Prostate gland (tissue), 2 donors: ENCODE measurements at regions not wholly inside any gene's neighbourhood (a gene's known extent, or its start where the extent isn't known, plus 50 kb on each side); places are given as distances from the start of the nearest gene placed in this dataset.
A peak's percentile ranks its signal among the peaks of the same experiment; 100 is the strongest.

Source experiments
- DNase-seq: peaks from one replicate; pipeline ENCODE4 v3.0.0-alpha.2; 2019; ENCODE audit warnings: low spot score
- H3K27ac ChIP-seq, 2 donors: fragments of 200-600 bp; sonication (generic); 2 replicates each; pipeline ENCODE4 v1.5.1; 2017 to 2019
- H3K27me3 ChIP-seq: fragments of 200-600 bp; sonication (generic); replicated peaks from 2 replicates; pipeline ENCODE4 v1.5.1; 2019; ENCODE audit not compliant: insufficient read depth
- H3K36me3 ChIP-seq, 2 donors: fragments of 200-600 bp; sonication (generic); 1 replicate in 1 of 2; 2 replicates in 1 of 2; pipeline versions ENCODE4 v1.5.1 to v1.8.1; 2017 to 2019
- H3K4me1 ChIP-seq: fragments of 200-600 bp; sonication (generic); replicated peaks from 2 replicates; pipeline ENCODE4 v1.5.1; 2019
- H3K4me3 ChIP-seq, 2 donors: fragments of 200-600 bp; sonication (generic); 2 replicates each; pipeline ENCODE4 v1.5.1; 2017 to 2019
- H3K9me3 ChIP-seq: fragments of 200-600 bp; sonication (generic); 2 replicates; pipeline ENCODE4 v1.5.1; 2017
- POLR2A ChIP-seq: fragments of 450-650 bp; IDR thresholded peaks from one replicate; pipeline ENCODE4 v1.6.1; 2016; ENCODE audit warnings: antibody characterized with exemption, mild to moderate bottlenecking
- POLR2AphosphoS5 ChIP-seq: sonication (generic); formaldehyde crosslinking; IDR thresholded peaks from one replicate; pipeline ENCODE4 v1.6.1; 2017; ENCODE audit warnings: antibody characterized with exemption
- WGBS: methylation state at CpG from one replicate; pipeline ENCODE4 v1.1.5; 2018; 5-methylcytosine and 5-hydroxymethylcytosine counted together
- intact Hi-C: fragments of 100-400 bp; cut with DNase I; formaldehyde crosslinking; loops from one replicate; pipeline ENCODE4 v1.14.2; 2022
- TF ChIP-seq, protein P1 (sequence below), 4 experiments: fragments of 200-600 bp in 2 of 4; fragments of 450-650 bp in 2 of 4; sonication (generic) in 2 of 4; IDR thresholded peaks; 1 replicate in 3 of 4; 2 replicates in 1 of 4; pipeline ENCODE4 v1.5.1; 2016 to 2019; ENCODE audit warnings: antibody characterized with exemption in 4 of 4, mild to moderate bottlenecking in 2 of 4, moderate library complexity in 2 of 4

DNA sequence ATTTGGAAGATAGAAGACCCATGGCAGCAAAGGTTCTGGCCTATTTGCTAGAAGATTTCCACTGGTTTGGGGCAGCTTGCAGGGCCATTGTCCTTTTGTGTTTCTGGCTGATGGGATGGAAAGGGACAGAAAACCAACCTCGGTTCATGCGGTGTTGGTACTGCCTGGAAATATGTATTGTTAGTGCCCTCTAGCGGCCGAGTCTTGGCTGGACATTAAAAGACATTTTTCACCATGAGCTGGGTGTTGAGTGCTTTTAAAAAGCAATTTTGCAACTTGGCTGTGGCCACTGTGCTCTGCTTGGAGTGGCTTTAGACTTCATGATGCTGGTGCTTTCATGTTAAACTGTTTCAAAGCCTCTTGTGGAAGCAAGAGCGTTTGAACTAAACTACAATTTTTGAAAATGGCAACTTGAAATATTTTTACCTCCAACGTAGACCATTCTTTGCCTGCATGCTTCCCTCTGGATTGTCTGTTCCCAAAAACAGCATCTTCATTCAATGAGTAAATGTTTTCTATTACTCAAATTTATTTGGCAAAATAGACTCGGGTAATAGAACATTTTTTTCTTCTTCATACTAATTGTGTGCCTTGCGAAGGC, 102.7 kb upstream of the TBX5 start:
- WGBS = 34% methylated on average over 8 of the region's 8 CpGs
- Histone ChIP-seq H3K9me3 (no peaks in the 10 kb centered on the region), H3K36me3 (no peaks in the 10 kb centered on the region), H3K4me1 (no peaks in the 10 kb centered on the region), H3K27ac (no peak overlapping the region), H3K27me3 (peaks cover 3% of the 10 kb centered on the region), H3K4me3 (no peak overlapping the region)
- TF ChIP-seq POLR2A (no peak), POLR2AphosphoS5 (no peak)
- TF ChIP-seq, protein P1, sequence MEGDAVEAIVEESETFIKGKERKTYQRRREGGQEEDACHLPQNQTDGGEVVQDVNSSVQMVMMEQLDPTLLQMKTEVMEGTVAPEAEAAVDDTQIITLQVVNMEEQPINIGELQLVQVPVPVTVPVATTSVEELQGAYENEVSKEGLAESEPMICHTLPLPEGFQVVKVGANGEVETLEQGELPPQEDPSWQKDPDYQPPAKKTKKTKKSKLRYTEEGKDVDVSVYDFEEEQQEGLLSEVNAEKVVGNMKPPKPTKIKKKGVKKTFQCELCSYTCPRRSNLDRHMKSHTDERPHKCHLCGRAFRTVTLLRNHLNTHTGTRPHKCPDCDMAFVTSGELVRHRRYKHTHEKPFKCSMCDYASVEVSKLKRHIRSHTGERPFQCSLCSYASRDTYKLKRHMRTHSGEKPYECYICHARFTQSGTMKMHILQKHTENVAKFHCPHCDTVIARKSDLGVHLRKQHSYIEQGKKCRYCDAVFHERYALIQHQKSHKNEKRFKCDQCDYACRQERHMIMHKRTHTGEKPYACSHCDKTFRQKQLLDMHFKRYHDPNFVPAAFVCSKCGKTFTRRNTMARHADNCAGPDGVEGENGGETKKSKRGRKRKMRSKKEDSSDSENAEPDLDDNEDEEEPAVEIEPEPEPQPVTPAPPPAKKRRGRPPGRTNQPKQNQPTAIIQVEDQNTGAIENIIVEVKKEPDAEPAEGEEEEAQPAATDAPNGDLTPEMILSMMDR (IDR thresholded peaks at IDR 0.05) = peak in 3 of 4 experiments; percentile 65 to 73 (median 68)
- DNase-seq = peak; percentile 77
- intact Hi-C loops = loop anchor here (1.0 to 5.0 kb wide), 3 partner anchors 342 to 541 kb away; partner anchors contain the start of gene RBM19

DNA sequence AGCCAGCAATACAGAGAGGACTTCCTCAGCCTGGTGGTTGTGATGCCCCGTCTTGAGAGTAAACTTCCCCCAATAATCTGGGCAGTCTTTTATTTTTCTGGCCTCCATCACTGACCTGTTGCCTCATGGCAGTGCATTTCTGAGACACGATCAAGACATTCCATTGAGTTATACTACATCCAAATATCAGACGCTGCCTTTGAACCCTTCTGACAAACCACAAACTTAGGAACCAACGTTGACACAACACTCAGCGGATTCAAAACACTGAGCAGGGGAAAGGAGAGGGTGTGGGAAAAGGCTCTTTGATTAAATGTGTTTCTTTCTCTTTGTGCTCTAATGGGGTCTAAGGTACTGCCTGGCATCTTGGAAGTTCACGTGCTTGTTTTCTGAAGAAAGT, 100.7 kb upstream of the TBX5 start:
- WGBS = 58% methylated on average over 6 of the region's 6 CpGs
- DNase-seq = no peak
- Histone ChIP-seq H3K4me1 (no peaks in the 10 kb centered on the region), H3K27ac (no peak overlapping the region), H3K4me3 (no peak overlapping the region), H3K9me3 (no peaks in the 10 kb centered on the region), H3K27me3 (peaks cover 5% of the 10 kb centered on the region), H3K36me3 (no peaks in the 10 kb centered on the region)
- intact Hi-C loops = loop anchor here (5.0 kb wide), 2 partner anchors 524 to 539 kb away; partner anchors contain the start of gene RBM19
- TF ChIP-seq, protein P1 (IDR thresholded peaks at IDR 0.05) = no peak

DNA sequence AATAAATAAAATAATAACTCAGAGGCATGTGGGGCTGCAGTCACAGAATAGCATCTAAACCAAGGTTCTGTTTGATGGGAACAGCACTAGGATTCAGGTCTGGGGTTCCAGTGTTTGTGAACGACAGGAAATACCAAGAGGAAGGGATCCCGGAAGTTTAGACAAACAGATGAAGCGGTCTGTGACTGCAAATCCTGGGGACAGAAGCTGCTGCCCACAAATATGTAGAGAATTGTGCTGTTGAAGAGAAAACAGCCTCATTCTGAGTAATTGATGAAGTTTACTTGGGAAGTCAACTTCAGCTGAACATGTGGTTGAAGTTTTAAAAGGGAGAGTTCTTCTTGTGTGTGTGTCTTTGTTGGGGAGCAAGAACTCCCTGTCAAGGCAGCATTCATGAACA, 98.4 kb upstream of the TBX5 start:
- intact Hi-C loops = no loop called here
- WGBS = 32% methylated on average over 3 of the region's 3 CpGs
- H3K4me1 ChIP-seq = no peaks in the 10 kb centered on the region
- H3K4me3 ChIP-seq = no peak overlapping the region
- H3K9me3 ChIP-seq = no peaks in the 10 kb centered on the region
- H3K27me3 ChIP-seq = peaks cover 13% of the 10 kb centered on the region
- DNase-seq = no peak
- no peak overlapping the region for H3K27ac ChIP-seq
- H3K36me3 ChIP-seq = no peaks in the 10 kb centered on the region
- no peak for TF ChIP-seq POLR2A
- TF ChIP-seq POLR2AphosphoS5 = no peak
- TF ChIP-seq, protein P1 (IDR thresholded peaks at IDR 0.05) = no peak

DNA sequence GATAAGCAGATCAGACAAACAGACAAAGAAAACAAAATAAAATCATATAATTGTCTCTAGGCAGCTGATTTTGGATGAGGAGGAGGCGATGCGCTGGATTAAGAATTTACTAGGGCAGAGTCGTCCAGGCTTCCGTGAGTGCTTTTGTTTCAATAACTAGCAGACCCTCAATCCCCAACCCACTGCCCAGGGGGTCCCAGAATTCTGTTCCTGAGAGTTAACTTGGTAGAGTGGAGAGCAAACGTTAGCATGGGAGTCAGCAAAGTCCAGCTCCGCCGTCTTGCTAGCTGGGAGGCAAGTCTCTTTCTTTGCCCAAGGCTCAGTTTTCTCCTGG, 95.5 kb upstream of the TBX5 start:
- DNase-seq = no peak
- Histone ChIP-seq H3K27ac (no peak overlapping the region), H3K27me3 (peaks cover 13% of the 10 kb centered on the region), H3K36me3 (no peaks in the 10 kb centered on the region), H3K4me1 (no peaks in the 10 kb centered on the region), H3K4me3 (no peak overlapping the region), H3K9me3 (no peaks in the 10 kb centered on the region)
- WGBS = 7% methylated on average over 7 of the region's 7 CpGs
- TF ChIP-seq POLR2AphosphoS5 (no peak), POLR2A (no peak)
- TF ChIP-seq, protein P1 (IDR thresholded peaks at IDR 0.05) = no peak
- intact Hi-C loops = no loop called here

DNA sequence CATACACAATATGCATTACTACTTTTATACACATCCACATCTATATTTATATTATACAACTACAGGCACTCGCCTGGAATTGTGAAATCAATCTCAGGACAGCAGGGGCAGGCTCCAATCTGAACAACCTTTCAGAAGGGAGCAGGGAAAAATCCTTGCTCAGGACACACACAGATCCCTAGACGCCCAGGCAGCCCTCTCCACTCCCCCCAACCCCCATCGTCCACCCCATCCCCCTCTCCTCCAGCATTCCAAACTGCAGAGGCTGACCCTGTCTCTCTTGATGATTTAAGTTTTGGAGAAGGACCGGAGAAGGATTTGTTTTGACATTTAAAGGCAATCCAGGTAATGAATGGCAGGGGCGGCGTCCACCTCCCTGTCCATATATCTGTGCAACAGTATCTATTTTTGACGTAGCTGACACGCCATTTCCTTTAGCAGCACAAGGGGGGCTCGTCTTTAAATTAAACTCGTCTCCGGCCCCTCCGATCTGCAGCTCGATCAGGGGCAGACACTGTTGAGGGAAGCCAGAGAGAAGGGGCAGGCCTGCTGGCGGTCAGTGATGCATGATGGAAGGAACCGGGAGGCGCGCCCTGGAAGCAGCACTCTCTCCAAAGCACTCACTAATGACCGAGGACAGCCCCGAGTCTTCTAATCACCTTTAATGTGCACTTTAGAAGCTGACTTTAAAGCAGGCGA, 95.0 kb upstream of the TBX5 start:
- no peak overlapping the region for H3K4me3 ChIP-seq
- H3K27me3 ChIP-seq = peaks cover 13% of the 10 kb centered on the region
- no peak overlapping the region for H3K27ac ChIP-seq
- intact Hi-C loops = no loop called here
- no peaks in the 10 kb centered on the region for H3K9me3 ChIP-seq
- no peaks in the 10 kb centered on the region for H3K36me3 ChIP-seq
- H3K4me1 ChIP-seq = no peaks in the 10 kb centered on the region
- 2% methylated on average over 17 of the region's 20 CpGs for WGBS
- TF ChIP-seq POLR2AphosphoS5 (no peak), POLR2A (no peak)
- no peak for DNase-seq
